Left lung (tissue), 4 donors: ENCODE measurements at regions not wholly inside any gene's neighbourhood (a gene's known extent, or its start where the extent isn't known, plus 50 kb on each side); places are given as distances from the start of the nearest gene placed in this dataset.

Source experiments
- ATAC-seq: fragments of 200-7000 bp; cut with Tn5 transposase; one replicate; pipeline ENCODE4 v1.9.1; 2020; ENCODE audit warnings: moderate library complexity
- DNase-seq, 4 donors: peaks; one replicate each; pipeline ENCODE4 v3.0.0-alpha.2; 2013 to 2020
- H3K27ac ChIP-seq, 2 donors: fragments of 200-600 bp; sonication (generic) in 1 of 2; one replicate each; pipeline versions ENCODE4 v1.5.0 to v1.8.0; 2020 to 2021
- H3K27me3 ChIP-seq, 2 donors: fragments of 200-600 bp; sonication (generic) in 1 of 2; one replicate each; pipeline versions ENCODE4 v1.5.0 to v1.8.0; 2020 to 2021
- H3K36me3 ChIP-seq, 2 donors: fragments of 200-600 bp; sonication (generic) in 1 of 2; one replicate each; pipeline versions ENCODE4 v1.5.0 to v1.8.0; 2020 to 2021
- H3K4me1 ChIP-seq, 2 donors: fragments of 200-600 bp; one replicate each; pipeline ENCODE4 v1.8.0; 2021
- H3K4me3 ChIP-seq, 2 donors: fragments of 200-600 bp; sonication (generic) in 1 of 2; one replicate each; pipeline versions ENCODE4 v1.5.0 to v1.8.0; 2020 to 2021; ENCODE audit warnings: mild to moderate bottlenecking in 1 of 2
- H3K9me3 ChIP-seq, 2 donors: fragments of 200-600 bp; sonication (generic) in 1 of 2; one replicate each; pipeline versions ENCODE4 v1.5.0 to v1.8.0; 2020 to 2021
- CTCF ChIP-seq, 2 donors: fragments of 200-600 bp; sonication (generic) in 1 of 2; IDR thresholded peaks; one replicate each; pipeline versions ENCODE4 v1.5.0 to v1.8.0; 2021; ENCODE audit warnings: antibody characterized with exemption in 2 of 2
- intact Hi-C, 2 donors: fragments of 100-400 bp; cut with DNase I; formaldehyde crosslinking; loops; one replicate each; pipeline versions ENCODE4 v1.11.2 to v1.14.2; 2022
- donor health status: DM: no; HTN: yes; CAD: no.
- donor health status: DM: no; HTN: no; CAD: no.

- H3K27me3 ChIP-seq = peaks cover 0 to 4% of the 10 kb centered on the region in 2 donors
- intact Hi-C loops = no loop called here
- DNase-seq (no peak), ATAC-seq (no peak)
- H3K4me3 ChIP-seq = no peak overlapping the region
- no peaks in the 10 kb centered on the region for H3K4me1 ChIP-seq
- no peaks in the 10 kb centered on the region for H3K9me3 ChIP-seq
- no peak for TF ChIP-seq CTCF (IDR thresholded peaks at IDR 0.05)
- no peak overlapping the region for H3K27ac ChIP-seq
- H3K36me3 ChIP-seq = no peaks in the 10 kb centered on the region
These were observed 1935.1 kb upstream of the PIK3C3 start for GRCh38 chr18:40019797-40020392.

DNA sequence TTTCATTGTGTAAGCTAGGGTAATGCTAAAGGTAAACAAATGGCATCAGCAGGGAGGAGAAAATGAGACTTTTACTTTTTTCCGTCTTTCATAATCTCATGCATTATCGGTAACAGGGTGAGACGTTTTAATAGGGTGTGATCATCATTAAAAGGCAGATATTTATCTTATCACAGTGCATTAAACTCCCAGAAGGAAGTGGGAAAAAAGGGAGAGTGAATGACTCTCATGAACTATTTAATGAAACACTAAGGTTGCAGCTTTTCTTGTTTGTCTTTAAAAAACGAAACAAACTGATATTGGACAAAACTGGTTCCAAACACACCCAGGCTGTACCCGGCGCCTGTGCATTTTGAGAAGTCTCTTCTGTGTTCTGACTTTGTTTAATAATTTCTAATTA lies 1936.8 kb upstream of the PIK3C3 start:
- H3K36me3 ChIP-seq = no peaks in the 10 kb centered on the region
- TF ChIP-seq CTCF (IDR thresholded peaks at IDR 0.05) = no peak
- DNase-seq = peak in 2 of 4 donors; percentile 64 to 71
- peaks cover 0 to 4% of the 10 kb centered on the region in 2 donors for H3K27me3 ChIP-seq
- H3K4me3 ChIP-seq = no peak overlapping the region
- no peaks in the 10 kb centered on the region for H3K9me3 ChIP-seq
- no peak for ATAC-seq
- intact Hi-C loops = no loop called here
- H3K4me1 ChIP-seq = no peaks in the 10 kb centered on the region
- no peak overlapping the region for H3K27ac ChIP-seq

DNA sequence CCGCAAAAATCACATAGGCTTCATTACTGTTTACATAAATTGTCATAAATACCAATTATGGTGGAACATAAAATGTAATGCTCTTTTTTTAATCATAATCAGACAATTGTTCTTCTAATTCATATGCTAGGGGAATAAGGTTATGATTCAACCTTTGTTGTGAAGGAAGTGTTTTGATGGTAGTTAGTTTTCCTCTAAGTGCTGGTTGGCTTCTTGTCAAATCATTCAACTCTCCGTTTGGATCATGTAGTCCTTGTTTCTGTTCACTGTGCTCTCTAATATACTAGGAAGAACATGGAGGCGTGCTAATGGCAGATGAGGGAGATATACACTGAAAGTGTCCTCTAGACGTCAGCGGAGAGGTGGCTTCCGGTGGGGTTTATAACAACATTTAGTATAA lies 1938.0 kb upstream of the PIK3C3 start:
- Histone ChIP-seq H3K36me3 (no peaks in the 10 kb centered on the region), H3K4me1 (no peaks in the 10 kb centered on the region), H3K4me3 (no peak overlapping the region), H3K27me3 (peaks cover 0 to 4% of the 10 kb centered on the region in 2 donors), H3K9me3 (no peaks in the 10 kb centered on the region), H3K27ac (no peak overlapping the region)
- intact Hi-C loops = no loop called here
- no peak for TF ChIP-seq CTCF (IDR thresholded peaks at IDR 0.05)
- DNase-seq (no peak), ATAC-seq (no peak)

DNA sequence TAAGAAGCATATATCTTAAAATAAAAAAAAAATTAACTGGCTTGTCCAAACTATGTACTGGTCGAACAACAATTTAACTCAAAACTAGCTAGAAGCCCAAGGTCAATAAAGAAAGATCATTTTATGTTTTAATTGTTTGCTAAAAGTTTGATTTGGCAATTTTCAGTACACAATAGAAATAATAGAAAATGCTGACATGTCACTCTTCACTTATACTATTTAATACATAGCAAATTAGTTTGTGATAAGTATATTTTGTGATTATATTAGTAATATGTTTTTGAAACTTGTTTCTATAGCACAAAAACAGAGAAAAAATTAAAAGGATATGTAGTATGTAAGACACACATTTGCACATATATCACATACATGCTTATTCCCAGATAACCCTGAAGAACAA lies 1938.6 kb upstream of the PIK3C3 start:
- Histone ChIP-seq H3K27me3 (peaks cover 0 to 4% of the 10 kb centered on the region in 2 donors), H3K27ac (no peak overlapping the region), H3K9me3 (no peaks in the 10 kb centered on the region), H3K4me3 (no peak overlapping the region), H3K4me1 (no peaks in the 10 kb centered on the region), H3K36me3 (no peaks in the 10 kb centered on the region)
- TF ChIP-seq CTCF (IDR thresholded peaks at IDR 0.05) = no peak
- no peak for DNase-seq
- ATAC-seq = no peak
- intact Hi-C loops = no loop called here

DNA sequence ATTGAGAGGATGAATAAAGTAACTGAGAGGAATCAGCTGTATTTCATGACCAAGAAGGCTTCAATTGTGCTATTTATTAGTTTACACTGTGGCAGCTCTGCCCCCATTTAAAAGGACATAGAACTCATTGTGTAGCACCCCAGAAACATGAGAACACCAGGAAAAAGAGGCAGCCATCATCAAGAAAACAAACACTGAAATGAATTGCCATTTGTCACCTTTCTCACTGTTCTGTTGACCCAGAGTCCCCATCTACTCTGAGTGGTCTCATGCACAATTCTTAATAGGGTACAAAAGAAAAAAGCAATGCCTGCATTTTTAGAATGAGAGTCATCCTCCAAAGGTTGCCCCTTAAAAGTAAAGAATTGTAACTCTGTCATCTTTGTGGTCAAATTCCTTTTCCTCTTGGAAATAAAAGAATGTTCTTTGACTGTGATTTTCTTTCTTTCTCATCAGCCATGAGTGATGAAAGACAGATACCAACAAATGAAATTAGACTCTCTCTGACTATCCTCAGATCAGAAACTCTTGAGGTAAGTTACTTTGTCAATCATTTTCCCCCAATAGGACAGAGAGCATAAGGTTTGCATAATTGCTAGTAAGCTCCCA lies 1941.9 kb upstream of the PIK3C3 start:
- ATAC-seq (no peak), DNase-seq (no peak)
- Histone ChIP-seq H3K9me3 (no peaks in the 10 kb centered on the region), H3K4me1 (no peaks in the 10 kb centered on the region), H3K27me3 (peaks cover 0 to 4% of the 10 kb centered on the region in 2 donors), H3K36me3 (no peaks in the 10 kb centered on the region), H3K4me3 (no peak overlapping the region), H3K27ac (no peak overlapping the region)
- intact Hi-C loops = no loop called here
- TF ChIP-seq CTCF (IDR thresholded peaks at IDR 0.05) = no peak
